ENCODE measurements at regions not wholly inside any gene's neighbourhood (a gene's known extent, or its start where the extent isn't known, plus 50 kb on each side); places are given as distances from the start of the nearest gene placed in this dataset.

DNA sequence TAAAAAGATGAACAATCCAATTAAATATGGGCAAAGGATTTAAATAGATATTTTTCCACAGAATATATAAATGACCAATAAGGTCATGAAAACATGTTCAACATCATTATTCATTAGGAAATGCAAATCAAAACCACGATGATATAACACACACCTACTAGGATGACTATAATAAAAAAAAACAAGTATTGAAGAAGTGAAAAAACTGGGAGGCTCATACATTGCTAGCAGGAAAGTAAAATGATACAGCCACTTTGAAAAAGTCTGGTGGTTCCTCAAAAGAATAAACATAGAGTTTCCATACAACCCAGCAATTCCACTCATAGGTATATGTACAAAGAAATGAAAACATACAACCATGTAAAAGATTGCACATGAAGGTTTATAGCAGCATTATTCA lies 75.7 kb upstream of the RAB4A start:
- no CpG with 5 or more reads among the region's 1 CpG for WGBS (ENCODE audit: insufficient coverage)
- peaks cover 34% of the 10 kb centered on the region for H3K4me1 ChIP-seq (ENCODE audit: control insufficient read depth, insufficient read depth, low read length)
- intact Hi-C loops (cut with micrococcal nuclease) = no loop called here
- H3K36me3 ChIP-seq (ENCODE audit: control insufficient read depth, insufficient read depth, low read length) = no peaks in the 10 kb centered on the region
- no peaks in the 10 kb centered on the region for H3K27me3 ChIP-seq (ENCODE audit: control insufficient read depth, insufficient read depth, low read length)
- peaks cover 18 to 30% of the 10 kb centered on the region in 2 donors for H3K27me3 Mint-ChIP-seq (ENCODE audit: low read depth in 2 of 2)
- H3K4me3 ChIP-seq (ENCODE audit: low read length) = no peak overlapping the region
- H3K27ac ChIP-seq (ENCODE audit: low read length) = no peak overlapping the region
- ATAC-seq (no peak), DNase-seq (no peak)
- no peaks in the 10 kb centered on the region for H3K9me3 Mint-ChIP-seq
- no peak overlapping the region for H3K4me3 Mint-ChIP-seq
- H3K4me1 Mint-ChIP-seq = peaks cover 28 to 31% of the 10 kb centered on the region in 2 donors
- H3K36me3 Mint-ChIP-seq = no peaks in the 10 kb centered on the region
- TF ChIP-seq, protein P1, sequence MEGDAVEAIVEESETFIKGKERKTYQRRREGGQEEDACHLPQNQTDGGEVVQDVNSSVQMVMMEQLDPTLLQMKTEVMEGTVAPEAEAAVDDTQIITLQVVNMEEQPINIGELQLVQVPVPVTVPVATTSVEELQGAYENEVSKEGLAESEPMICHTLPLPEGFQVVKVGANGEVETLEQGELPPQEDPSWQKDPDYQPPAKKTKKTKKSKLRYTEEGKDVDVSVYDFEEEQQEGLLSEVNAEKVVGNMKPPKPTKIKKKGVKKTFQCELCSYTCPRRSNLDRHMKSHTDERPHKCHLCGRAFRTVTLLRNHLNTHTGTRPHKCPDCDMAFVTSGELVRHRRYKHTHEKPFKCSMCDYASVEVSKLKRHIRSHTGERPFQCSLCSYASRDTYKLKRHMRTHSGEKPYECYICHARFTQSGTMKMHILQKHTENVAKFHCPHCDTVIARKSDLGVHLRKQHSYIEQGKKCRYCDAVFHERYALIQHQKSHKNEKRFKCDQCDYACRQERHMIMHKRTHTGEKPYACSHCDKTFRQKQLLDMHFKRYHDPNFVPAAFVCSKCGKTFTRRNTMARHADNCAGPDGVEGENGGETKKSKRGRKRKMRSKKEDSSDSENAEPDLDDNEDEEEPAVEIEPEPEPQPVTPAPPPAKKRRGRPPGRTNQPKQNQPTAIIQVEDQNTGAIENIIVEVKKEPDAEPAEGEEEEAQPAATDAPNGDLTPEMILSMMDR (IDR thresholded peaks at IDR 0.05) = no peak
- no peak overlapping the region for H3K27ac Mint-ChIP-seq
- H3K9me3 ChIP-seq (ENCODE audit: control insufficient read depth, insufficient read depth, low read length) = no peaks in the 10 kb centered on the region

DNA sequence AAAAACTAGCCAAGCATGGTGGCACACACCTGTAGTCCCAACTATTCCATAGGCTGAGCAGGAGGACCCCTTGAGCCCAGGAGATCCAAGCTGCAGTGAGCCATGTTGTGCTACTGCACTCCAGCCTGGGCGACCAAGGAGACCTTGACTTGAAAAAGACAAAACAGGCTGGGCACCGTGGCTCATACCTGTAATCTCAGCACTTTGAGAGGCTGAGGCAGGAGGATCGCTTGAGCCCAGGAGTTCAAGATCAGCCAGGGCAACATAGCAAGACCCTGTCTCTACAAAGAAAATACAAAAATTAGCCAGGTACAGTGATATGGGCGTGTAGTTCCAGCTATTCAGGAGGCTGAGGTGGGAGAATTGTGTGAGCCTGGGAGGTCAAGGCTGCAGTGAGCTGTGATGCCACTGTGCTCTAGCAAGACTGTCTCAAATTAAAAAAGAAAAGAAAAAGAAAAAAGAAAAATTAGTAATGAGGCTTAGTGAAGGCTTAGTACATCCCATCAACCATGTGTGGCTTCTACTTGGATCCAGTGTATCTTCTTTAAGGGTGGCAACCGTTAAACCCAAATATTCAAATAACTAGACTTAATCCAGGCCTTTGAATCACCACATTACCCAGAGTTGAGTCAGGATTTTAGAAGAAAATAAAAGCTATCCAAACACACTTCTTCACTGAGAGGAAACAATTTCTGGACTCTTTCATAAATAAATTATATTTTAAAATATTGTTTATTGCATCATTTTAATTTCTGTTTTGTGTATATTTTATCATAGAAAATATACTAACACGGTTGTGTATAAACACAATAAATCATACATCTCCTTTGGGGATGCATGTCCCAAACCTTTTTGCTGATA lies 74.3 kb upstream of the RAB4A start:
- WGBS (ENCODE audit: insufficient coverage) = 94% methylated on average over 5 of the region's 6 CpGs

DNA sequence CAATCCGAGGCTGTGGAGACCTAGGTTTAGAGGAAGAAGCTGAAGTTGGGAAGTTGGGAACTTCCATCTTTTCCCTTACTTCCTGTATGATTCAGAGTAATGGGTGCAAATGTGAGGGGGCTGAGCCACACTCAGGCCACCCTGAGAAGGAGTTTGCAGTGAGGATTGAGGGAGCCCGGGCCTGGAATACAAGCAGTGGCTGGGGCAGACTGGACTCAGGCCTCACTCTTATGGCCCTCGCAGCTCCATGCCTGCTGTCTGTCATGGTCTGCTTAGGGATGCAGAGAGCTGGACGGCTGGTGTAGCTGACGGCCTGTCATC lies 73.7 kb upstream of the RAB4A start:
- Mint-ChIP-seq H3K36me3 (no peaks in the 10 kb centered on the region), H3K4me1 (peaks cover 37 to 44% of the 10 kb centered on the region in 2 donors), H3K4me3 (no peak overlapping the region), H3K27ac (no peak overlapping the region), H3K27me3 (ENCODE audit: low read depth in 2 of 2) (peaks cover 17 to 38% of the 10 kb centered on the region in 2 donors), H3K9me3 (no peaks in the 10 kb centered on the region)
- TF ChIP-seq, protein P1 (IDR thresholded peaks at IDR 0.05) = no peak
- 96% methylated on average over 4 of the region's 5 CpGs for WGBS (ENCODE audit: insufficient coverage)
- H3K4me1 ChIP-seq (ENCODE audit: control insufficient read depth, insufficient read depth, low read length) = peaks cover 32% of the 10 kb centered on the region
- no peaks in the 10 kb centered on the region for H3K36me3 ChIP-seq (ENCODE audit: control insufficient read depth, insufficient read depth, low read length)
- H3K4me3 ChIP-seq (ENCODE audit: low read length) = no peak overlapping the region
- H3K27ac ChIP-seq (ENCODE audit: low read length) = no peak overlapping the region
- no peaks in the 10 kb centered on the region for H3K9me3 ChIP-seq (ENCODE audit: control insufficient read depth, insufficient read depth, low read length)
- H3K27me3 ChIP-seq (ENCODE audit: control insufficient read depth, insufficient read depth, low read length) = no peaks in the 10 kb centered on the region
- no peak for ATAC-seq
- no peak for DNase-seq
- intact Hi-C loops (cut with micrococcal nuclease) = no loop called here

More for the DNA sequence above, 74.3 kb upstream of the RAB4A start:
- Mint-ChIP-seq H3K9me3 (no peaks in the 10 kb centered on the region), H3K36me3 (no peaks in the 10 kb centered on the region), H3K4me3 (no peak overlapping the region), H3K4me1 (peaks cover 37 to 41% of the 10 kb centered on the region in 2 donors), H3K27ac (no peak overlapping the region), H3K27me3 (ENCODE audit: low read depth in 2 of 2) (peaks cover 17 to 38% of the 10 kb centered on the region in 2 donors)
- Histone ChIP-seq H3K4me3 (ENCODE audit: low read length) (no peak overlapping the region), H3K4me1 (ENCODE audit: control insufficient read depth, insufficient read depth, low read length) (peaks cover 34% of the 10 kb centered on the region), H3K9me3 (ENCODE audit: control insufficient read depth, insufficient read depth, low read length) (no peaks in the 10 kb centered on the region), H3K36me3 (ENCODE audit: control insufficient read depth, insufficient read depth, low read length) (no peaks in the 10 kb centered on the region), H3K27ac (ENCODE audit: low read length) (no peak overlapping the region), H3K27me3 (ENCODE audit: control insufficient read depth, insufficient read depth, low read length) (no peaks in the 10 kb centered on the region)
- TF ChIP-seq, protein P1 (IDR thresholded peaks at IDR 0.05) = no peak
- intact Hi-C loops (cut with micrococcal nuclease) = no loop called here
- ATAC-seq (no peak), DNase-seq (no peak)
